Uterus (tissue), 3 donors: ENCODE measurements at regions not wholly inside any gene's neighbourhood (a gene's known extent, or its start where the extent isn't known, plus 50 kb on each side); places are given as distances from the start of the nearest gene placed in this dataset.

Experiments used
- DNase-seq, 2 donors: peaks; one replicate each; pipeline ENCODE4 v3.0.0-alpha.2; 2019 to 2020
- H3K27ac ChIP-seq, 2 donors: fragments of 200-600 bp; sonication (generic); 1 replicate in 1 of 2; 2 replicates in 1 of 2; pipeline ENCODE4 v1.5.1; 2016 to 2018
- H3K27me3 ChIP-seq, 2 donors: fragments of 200-600 bp; sonication (generic); one replicate each; pipeline ENCODE4 v1.5.1; 2018 to 2019; ENCODE audit warnings: control low read depth in 1 of 2
- H3K36me3 ChIP-seq, 2 donors: fragments of 200-600 bp; sonication (generic); one replicate each; pipeline ENCODE4 v1.5.1; 2019; ENCODE audit warnings: control low read depth in 1 of 2
- H3K4me1 ChIP-seq, 2 donors: fragments of 200-600 bp; sonication (generic); one replicate each; pipeline ENCODE4 v1.5.1; 2018 to 2019; ENCODE audit warnings: control low read depth in 1 of 2
- H3K4me3 ChIP-seq, 2 donors: fragments of 200-600 bp; sonication (generic); 1 replicate in 1 of 2; 2 replicates in 1 of 2; pipeline ENCODE4 v1.5.1; 2018 to 2019; ENCODE audit warnings: mild to moderate bottlenecking in 1 of 2
- H3K9me3 ChIP-seq, 2 donors: fragments of 200-600 bp; sonication (generic); one replicate each; pipeline ENCODE4 v1.5.1; 2019; ENCODE audit warnings: control low read depth in 1 of 2
- CTCF ChIP-seq, 4 experiments: fragments of 200-600 bp in 2 of 4; fragments of 450-650 bp in 2 of 4; sonication (generic) in 2 of 4; IDR thresholded peaks; one replicate each; pipeline ENCODE4 v1.5.1; 2016 to 2019; ENCODE audit warnings: antibody characterized with exemption in 4 of 4, mild to moderate bottlenecking in 2 of 4, moderate library complexity in 1 of 4
- POLR2A ChIP-seq, 2 donors: fragments of 450-650 bp; IDR thresholded peaks; one replicate each; pipeline ENCODE4 v1.6.1; 2016; ENCODE audit warnings: antibody characterized with exemption in 2 of 2, mild to moderate bottlenecking in 1 of 2, moderate library complexity in 1 of 2
- intact Hi-C: fragments of 100-400 bp; cut with DNase I; formaldehyde crosslinking; loops from one replicate; pipeline ENCODE4 v1.15.1; 2023; ENCODE audit warnings: low total_unique reads
- donor health status: DM: yes; HTN: yes; CAD: no.

- no peaks in the 10 kb centered on the region for H3K4me1 ChIP-seq
- DNase-seq = no peak
- no peaks in the 10 kb centered on the region for H3K27me3 ChIP-seq
- H3K36me3 ChIP-seq = no peaks in the 10 kb centered on the region
- H3K27ac ChIP-seq = no peak overlapping the region
- intact Hi-C loops = no loop called here
- TF ChIP-seq CTCF (IDR thresholded peaks at IDR 0.05) = no peak
- TF ChIP-seq POLR2A (IDR thresholded peaks at IDR 0.05) = no peak
- no peak overlapping the region for H3K4me3 ChIP-seq
- H3K9me3 ChIP-seq = no peaks in the 10 kb centered on the region
Observed at GRCh38 chr18:61155586-61155985, 177.6 kb upstream of the CDH20 start.

GRCh38 chr18:61157451-61157850, 175.8 kb upstream of the CDH20 start:
- no peaks in the 10 kb centered on the region for H3K4me1 ChIP-seq
- H3K27me3 ChIP-seq = no peaks in the 10 kb centered on the region
- no peak overlapping the region for H3K27ac ChIP-seq
- no peak for DNase-seq
- TF ChIP-seq CTCF (IDR thresholded peaks at IDR 0.05) = no peak
- TF ChIP-seq POLR2A (IDR thresholded peaks at IDR 0.05) = no peak
- no peaks in the 10 kb centered on the region for H3K9me3 ChIP-seq
- no peaks in the 10 kb centered on the region for H3K36me3 ChIP-seq
- intact Hi-C loops = no loop called here
- H3K4me3 ChIP-seq = no peak overlapping the region

- intact Hi-C loops = no loop called here
- Histone ChIP-seq H3K4me3 (no peak overlapping the region), H3K27ac (no peak overlapping the region), H3K4me1 (no peaks in the 10 kb centered on the region), H3K36me3 (no peaks in the 10 kb centered on the region), H3K27me3 (no peaks in the 10 kb centered on the region), H3K9me3 (no peaks in the 10 kb centered on the region)
- TF ChIP-seq POLR2A (IDR thresholded peaks at IDR 0.05) (no peak), CTCF (IDR thresholded peaks at IDR 0.05) (no peak)
- no peak for DNase-seq
Observed at GRCh38 chr18:61159246-61159645, 174.0 kb upstream of the CDH20 start.

GRCh38 chr18:61164321-61164720, 168.9 kb upstream of the CDH20 start:
- Histone ChIP-seq H3K27me3 (no peaks in the 10 kb centered on the region), H3K4me1 (no peaks in the 10 kb centered on the region), H3K36me3 (no peaks in the 10 kb centered on the region), H3K27ac (no peak overlapping the region), H3K9me3 (no peaks in the 10 kb centered on the region), H3K4me3 (no peak overlapping the region)
- intact Hi-C loops = no loop called here
- TF ChIP-seq CTCF (IDR thresholded peaks at IDR 0.05) (no peak), POLR2A (IDR thresholded peaks at IDR 0.05) (no peak)
- DNase-seq = no peak

DNA sequence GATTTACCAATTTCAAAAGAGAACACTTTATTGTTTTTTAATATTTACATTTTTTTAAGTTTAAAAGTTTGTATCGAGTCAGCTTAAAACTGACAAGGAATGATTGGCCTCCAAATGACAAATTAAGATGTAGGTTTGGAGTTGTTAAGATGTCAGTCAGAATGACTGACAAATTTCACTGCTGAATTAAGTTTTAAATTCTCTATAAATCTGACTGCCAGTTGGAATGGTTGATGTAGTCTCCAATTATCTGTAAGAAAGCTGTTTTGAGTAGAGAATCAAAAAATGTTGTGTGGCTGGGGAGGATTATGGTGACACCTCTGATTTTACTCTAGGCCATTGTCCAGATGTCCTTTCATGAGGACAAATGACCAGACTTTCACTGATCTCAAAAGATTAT, 165.3 kb upstream of the CDH20 start:
- Histone ChIP-seq H3K36me3 (no peaks in the 10 kb centered on the region), H3K4me3 (no peak overlapping the region), H3K4me1 (no peaks in the 10 kb centered on the region), H3K27me3 (no peaks in the 10 kb centered on the region), H3K9me3 (no peaks in the 10 kb centered on the region), H3K27ac (no peak overlapping the region)
- intact Hi-C loops = no loop called here
- no peak for DNase-seq
- TF ChIP-seq CTCF (IDR thresholded peaks at IDR 0.05) = no peak
